ENCODE measurements at regions not wholly inside any gene's neighbourhood (a gene's known extent, or its start where the extent isn't known, plus 50 kb on each side); places are given as distances from the start of the nearest gene placed in this dataset.

GRCh38 chr13:109665781-109666249 is 120.6 kb downstream of the IRS2 start:
- no peaks in the 10 kb centered on the region for H3K36me3 ChIP-seq (ENCODE audit: control insufficient read depth, insufficient read depth, low read length)
- H3K27me3 ChIP-seq (ENCODE audit: control insufficient read depth, insufficient read depth, low read length), result no peaks in the 10 kb centered on the region
- H3K4me3 ChIP-seq (ENCODE audit: low read depth, low read length), result no peak overlapping the region
- no peak for TF ChIP-seq CTCF (IDR thresholded peaks at IDR 0.05; ENCODE audit: insufficient read depth, low read length, poor library complexity, severe bottlenecking)
- no peak for DNase-seq (ENCODE audit: low read depth)

- TF ChIP-seq CTCF (IDR thresholded peaks at IDR 0.05; ENCODE audit: insufficient read depth, low read length, poor library complexity, severe bottlenecking), result no peak
- no peaks in the 10 kb centered on the region for H3K36me3 ChIP-seq (ENCODE audit: control insufficient read depth, insufficient read depth, low read length)
- H3K27me3 ChIP-seq (ENCODE audit: control insufficient read depth, insufficient read depth, low read length), result no peaks in the 10 kb centered on the region
- no peak for DNase-seq (ENCODE audit: low read depth)
- H3K4me3 ChIP-seq (ENCODE audit: low read depth, low read length), result no peak overlapping the region
These were observed 121.1 kb downstream of the IRS2 start for GRCh38 chr13:109665240-109665639.

GRCh38 chr13:109657395-109657794 is 129.0 kb downstream of the IRS2 start:
- Histone ChIP-seq H3K4me3 (ENCODE audit: low read depth, low read length) (no peak overlapping the region), H3K27me3 (ENCODE audit: control insufficient read depth, insufficient read depth, low read length) (no peaks in the 10 kb centered on the region), H3K36me3 (ENCODE audit: control insufficient read depth, insufficient read depth, low read length) (no peaks in the 10 kb centered on the region)
- TF ChIP-seq CTCF (IDR thresholded peaks at IDR 0.05; ENCODE audit: insufficient read depth, low read length, poor library complexity, severe bottlenecking), result no peak
- no peak for DNase-seq (ENCODE audit: low read depth)

DNA sequence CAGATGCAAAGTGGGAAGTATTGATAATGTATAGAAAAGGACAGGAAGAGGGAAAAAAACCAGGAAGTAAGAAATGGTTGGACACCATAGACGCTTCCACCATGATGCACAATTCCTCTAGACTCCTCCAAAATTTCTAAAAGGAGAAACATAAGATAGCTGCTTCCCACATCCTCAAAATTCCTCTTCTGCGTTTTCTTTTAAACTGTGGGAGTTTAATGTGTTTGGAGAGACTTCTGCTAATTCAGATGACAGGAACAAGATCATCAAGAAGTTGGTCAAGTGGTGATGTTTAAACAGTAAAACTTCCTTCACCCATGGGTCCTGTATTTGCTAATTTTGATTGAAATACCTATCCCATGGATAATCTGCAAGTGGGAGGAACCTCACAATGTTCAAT is 130.2 kb downstream of the IRS2 start:
- no peaks in the 10 kb centered on the region for H3K27me3 ChIP-seq (ENCODE audit: control insufficient read depth, insufficient read depth, low read length)
- TF ChIP-seq CTCF (IDR thresholded peaks at IDR 0.05; ENCODE audit: insufficient read depth, low read length, poor library complexity, severe bottlenecking), result no peak
- DNase-seq (ENCODE audit: low read depth), result no peak
- H3K36me3 ChIP-seq (ENCODE audit: control insufficient read depth, insufficient read depth, low read length), result no peaks in the 10 kb centered on the region
- no peak overlapping the region for H3K4me3 ChIP-seq (ENCODE audit: low read depth, low read length)

GRCh38 chr13:109655611-109656010 is 130.8 kb downstream of the IRS2 start:
- DNase-seq (ENCODE audit: low read depth), result no peak
- H3K36me3 ChIP-seq (ENCODE audit: control insufficient read depth, insufficient read depth, low read length), result no peaks in the 10 kb centered on the region
- no peak overlapping the region for H3K4me3 ChIP-seq (ENCODE audit: low read depth, low read length)
- TF ChIP-seq CTCF (IDR thresholded peaks at IDR 0.05; ENCODE audit: insufficient read depth, low read length, poor library complexity, severe bottlenecking), result no peak
- no peaks in the 10 kb centered on the region for H3K27me3 ChIP-seq (ENCODE audit: control insufficient read depth, insufficient read depth, low read length)

- Histone ChIP-seq H3K4me3 (ENCODE audit: low read depth, low read length) (no peak overlapping the region), H3K36me3 (ENCODE audit: control insufficient read depth, insufficient read depth, low read length) (no peaks in the 10 kb centered on the region), H3K27me3 (ENCODE audit: control insufficient read depth, insufficient read depth, low read length) (no peaks in the 10 kb centered on the region)
- no peak for TF ChIP-seq CTCF (IDR thresholded peaks at IDR 0.05; ENCODE audit: insufficient read depth, low read length, poor library complexity, severe bottlenecking)
- no peak for DNase-seq (ENCODE audit: low read depth)
These were observed 131.2 kb downstream of the IRS2 start for GRCh38 chr13:109655206-109655600.
